Stimulated activated CD4-positive, alpha-beta T cell treated with anti-CD3 and anti-CD28 coated beads, Interleukin-15, amount 100 ng/mL, for 24 hours (primary cell): ENCODE measurements at regions not wholly inside any gene's neighbourhood (a gene's known extent, or its start where the extent isn't known, plus 50 kb on each side); places are given as distances from the start of the nearest gene placed in this dataset.
"Not testable (repeated sequence)": the region's sequence is repeated elsewhere in the genome, so short reads cannot be mapped to it uniquely, and the experiment has no call there.

Experiments
- DNase-seq: peaks from one replicate; pipeline ENCODE4 v3.0.0-alpha.2; 2020

GRCh38 chr1:120277428-120278258, 101.3 kb upstream of the SEC22B start:
- DNase-seq: not testable (repeated sequence)

DNA sequence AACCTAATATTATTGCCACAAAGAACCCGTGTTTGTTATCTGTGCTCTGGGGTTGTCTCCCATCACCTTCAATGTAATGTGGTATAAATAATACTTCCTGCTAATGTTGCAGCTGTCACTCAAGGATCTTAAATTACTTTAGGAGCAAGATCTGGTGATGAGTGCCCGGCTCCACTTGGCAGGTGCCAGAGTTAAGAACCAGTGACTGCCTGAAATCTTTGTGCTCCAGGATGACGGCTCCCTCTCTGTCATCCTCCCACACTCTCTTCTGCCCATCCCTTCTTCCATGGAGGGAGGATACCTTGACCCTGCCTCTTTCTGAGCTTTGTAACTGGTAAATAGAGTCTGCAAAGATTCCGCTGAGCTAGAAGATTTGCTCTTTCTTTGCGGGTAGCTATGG, 100.4 kb upstream of the SEC22B start:
- DNase-seq: not testable (repeated sequence)

DNA sequence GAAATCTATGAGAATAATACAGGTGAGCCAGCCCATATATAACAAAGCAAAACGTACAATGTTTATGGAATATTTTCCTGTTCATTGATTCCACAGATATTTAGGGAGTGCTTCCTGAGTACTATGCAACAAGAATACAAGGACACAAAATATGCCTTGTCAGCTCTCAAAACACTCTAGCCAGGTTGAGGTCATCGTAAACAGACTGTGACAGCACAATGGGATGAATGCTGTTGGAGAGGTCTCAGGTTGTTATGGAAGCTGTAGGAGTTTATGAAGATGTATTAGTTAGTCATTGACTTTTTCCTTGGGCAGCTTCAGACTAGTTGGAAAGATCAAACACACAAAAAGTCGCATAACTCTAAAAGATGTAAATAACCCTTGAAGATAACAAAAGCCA, 98.1 kb upstream of the SEC22B start:
- not testable (repeated sequence) for DNase-seq

DNA sequence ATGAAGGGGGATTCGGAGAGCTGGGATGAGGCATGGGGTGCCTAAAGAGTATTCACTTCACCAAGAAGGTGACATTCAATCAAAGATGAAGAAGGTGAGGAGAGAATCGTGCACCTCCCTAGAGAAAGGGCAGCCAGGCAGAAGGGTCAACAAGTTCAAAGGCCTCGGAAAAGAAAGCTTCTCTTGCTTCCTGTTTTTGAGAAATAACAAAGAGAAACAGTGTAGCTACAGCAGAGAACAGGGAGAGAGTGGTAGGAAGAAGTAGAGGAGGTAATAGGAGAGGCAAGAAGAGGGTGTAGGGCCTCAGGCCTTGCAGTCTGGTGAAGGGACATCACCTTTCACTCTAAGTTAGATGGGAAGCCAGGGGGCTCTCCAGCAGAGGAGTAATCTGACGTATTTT, 97.0 kb upstream of the SEC22B start:
- not testable (repeated sequence) for DNase-seq

DNA sequence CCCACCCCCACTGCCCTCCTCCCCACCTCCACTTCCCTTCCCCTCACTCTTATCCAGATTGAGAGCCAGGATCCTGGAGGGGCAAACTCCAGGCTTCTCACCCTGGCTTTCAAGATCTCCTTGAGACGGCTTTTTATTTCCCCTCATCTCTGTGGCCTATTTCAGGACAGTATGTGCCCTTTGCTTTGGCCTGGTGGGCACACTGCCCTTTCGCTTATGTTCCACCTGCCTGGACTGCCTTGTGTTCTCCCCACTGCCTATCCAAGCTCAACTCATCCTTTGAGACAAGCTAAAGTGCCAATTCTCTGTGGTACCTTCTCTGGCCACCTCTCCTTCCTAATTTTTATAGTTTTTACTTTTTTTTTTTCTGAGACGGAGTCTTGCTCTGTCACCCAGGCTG, 95.9 kb upstream of the SEC22B start:
- DNase-seq: not testable (repeated sequence)

GRCh38 chr1:120271561-120272221, 95.4 kb upstream of the SEC22B start:
- DNase-seq: not testable (repeated sequence)

- DNase-seq: not testable (repeated sequence)
These were observed 91.7 kb upstream of the SEC22B start for GRCh38 chr1:120267894-120268551.

DNA sequence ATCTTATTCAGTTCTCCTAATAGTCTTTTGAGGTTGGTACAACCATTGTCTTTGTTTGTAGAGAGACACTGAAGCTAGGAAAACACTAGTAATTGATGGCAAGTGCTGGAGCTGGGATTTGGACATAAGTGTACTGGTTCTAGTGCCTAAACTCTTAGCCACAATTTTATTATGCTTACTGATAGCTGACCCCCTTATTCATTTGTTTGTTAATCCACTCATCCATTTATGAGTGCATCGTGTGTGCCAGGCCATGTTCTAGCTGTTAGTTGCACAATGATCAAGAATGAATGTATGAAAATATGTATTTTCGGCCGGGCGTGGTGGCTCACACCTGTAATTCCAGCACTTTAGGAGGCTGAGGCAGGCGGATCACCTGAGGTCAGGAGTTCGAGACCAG, 88.2 kb upstream of the SEC22B start:
- not testable (repeated sequence) for DNase-seq

- DNase-seq: not testable (repeated sequence)
These were observed 86.8 kb upstream of the SEC22B start for GRCh38 chr1:120262791-120263751.

GRCh38 chr1:120257778-120258105, 81.4 kb upstream of the SEC22B start:
- not testable (repeated sequence) for DNase-seq

- not testable (repeated sequence) for DNase-seq
These were observed 80.9 kb upstream of the SEC22B start for GRCh38 chr1:120257064-120257777.

GRCh38 chr1:120250756-120251155, 74.4 kb upstream of the SEC22B start:
- not testable (repeated sequence) for DNase-seq

- DNase-seq: not testable (repeated sequence)
These were observed 72.6 kb upstream of the SEC22B start for GRCh38 chr1:120248726-120249427.

DNA sequence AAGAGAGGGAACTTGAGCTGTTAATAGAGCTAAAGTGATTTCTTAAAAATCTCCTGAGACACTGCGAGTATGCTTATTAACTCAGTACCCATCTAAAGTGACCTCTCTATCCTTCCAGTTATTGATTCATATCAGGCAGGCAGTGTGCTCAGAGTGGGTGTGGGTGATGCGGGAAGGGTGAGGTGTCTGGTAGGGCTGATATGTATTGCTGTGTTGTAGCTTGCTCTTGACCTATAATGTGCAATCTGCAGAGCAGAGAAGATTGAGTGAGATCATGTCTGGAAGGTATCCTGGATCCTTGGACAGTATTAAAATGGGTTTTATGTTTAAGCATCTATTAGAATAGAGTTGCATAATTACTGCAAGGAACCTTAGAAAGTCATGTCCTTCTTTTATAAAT, 71.9 kb upstream of the SEC22B start:
- DNase-seq: not testable (repeated sequence)

GRCh38 chr1:120243867-120244266, 67.5 kb upstream of the SEC22B start:
- not testable (repeated sequence) for DNase-seq

DNA sequence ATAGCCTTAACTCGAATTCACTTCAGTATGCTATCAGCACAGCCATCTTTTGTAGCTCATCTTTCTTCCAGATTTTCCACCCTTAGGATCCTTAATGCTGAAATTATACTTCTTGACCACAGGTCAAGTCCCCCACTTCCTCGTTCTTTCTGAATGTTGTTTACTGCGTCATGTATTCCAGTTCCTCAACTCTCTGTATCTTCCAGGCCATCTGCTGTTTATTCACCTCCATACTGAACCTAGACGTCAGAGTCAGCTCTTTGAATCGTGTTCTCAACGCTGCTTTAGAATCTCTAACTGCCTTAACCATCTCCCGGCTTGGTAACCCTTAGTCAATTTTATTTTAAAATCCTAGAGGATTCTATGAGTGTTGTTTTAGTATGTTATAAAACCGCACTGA, 66.3 kb upstream of the SEC22B start:
- DNase-seq: not testable (repeated sequence)

- not testable (repeated sequence) for DNase-seq
These were observed 65.5 kb upstream of the SEC22B start for GRCh38 chr1:120241868-120242267.

DNA sequence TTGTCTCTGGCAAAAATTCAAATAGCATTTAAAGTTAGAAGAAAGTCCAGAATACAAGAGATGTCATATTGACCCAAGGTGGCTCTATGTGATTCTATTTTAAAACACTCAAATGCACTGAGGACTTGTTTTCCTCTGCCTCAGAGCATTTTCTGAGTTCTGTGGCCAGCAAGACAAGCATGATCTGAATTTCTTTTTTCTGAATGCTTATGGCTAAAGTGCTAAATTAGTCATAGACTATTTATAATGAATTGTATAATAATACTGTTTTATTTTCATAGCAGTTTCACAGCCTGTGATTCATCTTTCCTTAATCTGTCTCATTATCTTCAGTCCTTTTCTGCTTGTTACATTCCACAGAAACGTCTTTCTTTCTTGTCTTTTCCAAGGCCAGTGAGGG, 63.9 kb upstream of the SEC22B start:
- not testable (repeated sequence) for DNase-seq

DNA sequence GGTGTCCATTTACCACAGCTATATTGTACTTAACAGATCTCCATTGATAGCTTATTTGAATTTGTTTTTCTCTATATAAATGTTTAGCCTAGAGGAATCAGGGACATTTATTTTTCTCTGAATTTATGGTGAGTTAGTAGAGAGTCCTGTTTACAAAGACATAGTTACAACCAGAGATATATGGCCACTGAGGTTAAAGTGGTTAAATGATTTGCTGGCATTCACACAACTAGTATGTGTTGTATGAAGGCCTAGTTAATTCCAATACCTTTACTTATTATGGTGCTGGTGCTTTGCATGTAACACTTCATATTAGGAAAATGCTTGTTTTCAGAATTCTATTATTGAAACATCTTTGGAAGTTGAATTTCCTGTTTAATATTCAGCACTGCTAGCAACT, 63.0 kb upstream of the SEC22B start:
- DNase-seq: not testable (repeated sequence)

GRCh38 chr1:120238867-120239266, 62.5 kb upstream of the SEC22B start:
- not testable (repeated sequence) for DNase-seq

DNA sequence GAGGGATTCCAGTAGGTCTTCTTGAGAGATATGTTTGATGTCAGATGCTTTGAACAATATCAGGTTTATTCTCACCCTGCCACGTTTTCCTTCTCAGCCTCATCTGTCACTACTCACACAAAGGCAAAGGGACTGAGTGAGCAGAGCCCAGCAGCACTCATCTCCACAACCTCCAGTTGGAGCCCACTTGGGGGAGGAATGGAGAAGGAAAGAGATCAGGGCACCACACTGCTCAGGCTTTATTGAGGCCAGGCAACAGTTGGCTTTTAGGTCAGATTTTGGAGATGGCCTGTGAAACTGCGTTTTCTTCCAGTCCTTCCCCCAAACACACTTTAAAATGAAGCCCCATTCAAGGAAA, 57.3 kb upstream of the SEC22B start:
- DNase-seq: not testable (repeated sequence)
